ENCODE measurements at regions not wholly inside any gene's neighbourhood (a gene's known extent, or its start where the extent isn't known, plus 50 kb on each side); places are given as distances from the start of the nearest gene placed in this dataset.

DNA sequence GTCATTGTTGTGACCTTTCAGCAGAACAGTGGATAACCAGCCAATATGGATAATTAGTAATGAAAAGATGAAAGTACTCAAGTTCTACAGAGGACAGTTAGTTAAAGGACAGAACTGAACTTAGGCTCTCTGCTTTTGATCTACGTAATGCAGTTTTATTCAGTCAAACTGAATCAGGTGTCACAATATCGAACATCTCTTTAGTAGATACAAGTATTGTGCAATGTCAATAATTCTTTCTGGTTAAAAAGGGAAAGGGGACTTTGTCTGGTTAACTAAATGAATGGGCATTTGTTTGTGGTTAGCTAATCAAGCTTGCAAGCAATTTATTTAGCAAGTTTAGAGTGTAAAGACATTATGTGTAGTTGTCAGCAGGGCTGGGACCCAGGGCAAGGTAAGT, 562.2 kb upstream of the PTBP2 start:
- Histone ChIP-seq H3K9me3 (ENCODE audit: control insufficient read depth in 3 of 3, low read length in 3 of 3) (no peaks in the 10 kb centered on the region), H3K4me3 (ENCODE audit: low read length in 3 of 3) (no peak overlapping the region), H3K36me3 (ENCODE audit: control insufficient read depth in 3 of 3, insufficient read depth in 3 of 3, low read length in 3 of 3) (no peaks in the 10 kb centered on the region), H3K9ac (ENCODE audit: low read depth in 1 of 3, low read length in 3 of 3) (no peak overlapping the region), H3K4me1 (ENCODE audit: control insufficient read depth in 3 of 3, insufficient read depth in 3 of 3, low read length in 3 of 3) (no peaks in the 10 kb centered on the region), H3K27ac (ENCODE audit: low read depth, low read length) (no peak overlapping the region), H3K27me3 (ENCODE audit: control insufficient read depth in 3 of 3, insufficient read depth in 3 of 3, low read length in 3 of 3) (no peaks in the 10 kb centered on the region)

DNA sequence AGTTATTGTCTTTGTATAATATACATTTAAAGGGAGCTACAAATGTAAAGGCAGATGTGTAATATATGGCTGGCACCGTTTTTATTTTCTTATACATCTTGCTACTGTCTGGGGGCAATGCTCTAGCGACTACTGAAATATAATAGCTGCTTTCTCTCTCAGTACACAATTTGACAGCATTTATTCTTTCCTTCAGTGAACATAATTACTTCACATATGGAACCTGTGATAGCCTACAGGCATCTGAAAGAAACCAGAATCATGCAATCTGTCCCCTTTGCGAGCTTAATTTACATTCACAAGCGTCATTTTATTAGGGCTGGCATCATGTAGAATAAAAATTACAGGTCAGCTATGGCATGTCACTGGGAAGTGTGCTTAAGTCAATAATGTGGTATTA, 557.5 kb upstream of the PTBP2 start:
- H3K4me1 ChIP-seq (ENCODE audit: control insufficient read depth in 3 of 3, insufficient read depth in 3 of 3, low read length in 3 of 3): no peaks in the 10 kb centered on the region
- no peaks in the 10 kb centered on the region for H3K27me3 ChIP-seq (ENCODE audit: control insufficient read depth in 3 of 3, insufficient read depth in 3 of 3, low read length in 3 of 3)
- H3K36me3 ChIP-seq (ENCODE audit: control insufficient read depth in 3 of 3, insufficient read depth in 3 of 3, low read length in 3 of 3): no peaks in the 10 kb centered on the region
- no peak overlapping the region for H3K27ac ChIP-seq (ENCODE audit: low read depth, low read length)
- H3K9ac ChIP-seq (ENCODE audit: low read depth in 1 of 3, low read length in 3 of 3): no peak overlapping the region
- H3K9me3 ChIP-seq (ENCODE audit: control insufficient read depth in 3 of 3, low read length in 3 of 3): no peaks in the 10 kb centered on the region
- no peak overlapping the region for H3K4me3 ChIP-seq (ENCODE audit: low read length in 3 of 3)

DNA sequence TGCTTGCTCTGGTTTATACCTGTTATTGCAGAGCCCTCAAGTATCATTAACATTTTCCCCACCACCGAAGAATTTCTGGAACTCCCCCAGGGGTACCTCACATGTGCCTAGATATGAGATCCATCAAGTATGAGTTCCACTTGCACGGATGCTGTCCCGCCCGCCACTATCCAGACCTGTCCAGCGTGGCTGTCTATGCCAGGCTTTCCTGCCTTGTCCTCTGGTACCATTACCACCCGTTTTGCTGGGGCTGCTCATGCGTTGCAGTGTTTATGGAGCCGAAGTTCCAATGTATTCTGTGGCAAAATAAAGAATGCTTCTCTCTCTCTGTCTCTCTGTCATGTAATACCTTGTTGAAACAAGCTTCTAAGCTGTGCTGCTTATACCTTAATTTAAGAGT, 543.5 kb upstream of the PTBP2 start:
- no peaks in the 10 kb centered on the region for H3K9me3 ChIP-seq (ENCODE audit: control insufficient read depth in 3 of 3, low read length in 3 of 3)
- no peak overlapping the region for H3K27ac ChIP-seq (ENCODE audit: low read depth, low read length)
- H3K36me3 ChIP-seq (ENCODE audit: control insufficient read depth in 3 of 3, insufficient read depth in 3 of 3, low read length in 3 of 3): no peaks in the 10 kb centered on the region
- no peaks in the 10 kb centered on the region for H3K27me3 ChIP-seq (ENCODE audit: control insufficient read depth in 3 of 3, insufficient read depth in 3 of 3, low read length in 3 of 3)
- no peaks in the 10 kb centered on the region for H3K4me1 ChIP-seq (ENCODE audit: control insufficient read depth in 3 of 3, insufficient read depth in 3 of 3, low read length in 3 of 3)
- H3K9ac ChIP-seq (ENCODE audit: low read depth in 1 of 3, low read length in 3 of 3): no peak overlapping the region
- no peak overlapping the region for H3K4me3 ChIP-seq (ENCODE audit: low read length in 3 of 3)

DNA sequence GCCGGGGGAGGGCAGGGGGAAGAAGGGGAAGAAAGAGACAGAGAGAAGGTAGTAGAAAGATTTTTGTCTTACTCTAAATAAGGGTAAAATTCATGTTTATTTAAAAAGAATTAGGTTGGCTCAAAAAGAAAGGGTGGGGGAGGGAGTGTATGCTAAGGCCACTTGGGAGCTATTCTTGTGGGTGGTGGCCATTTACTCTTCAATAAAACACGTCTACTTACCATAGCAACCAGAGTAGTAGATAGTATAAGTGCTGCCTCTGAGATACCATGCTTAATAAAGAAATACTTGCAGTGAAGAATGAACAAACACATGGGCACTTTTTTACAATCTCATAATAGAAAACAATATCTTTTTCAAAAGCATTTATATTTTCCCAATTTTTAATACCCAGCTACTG, 538.1 kb upstream of the PTBP2 start:
- Histone ChIP-seq H3K27ac (ENCODE audit: low read depth, low read length) (no peak overlapping the region), H3K27me3 (ENCODE audit: control insufficient read depth in 3 of 3, insufficient read depth in 3 of 3, low read length in 3 of 3) (no peaks in the 10 kb centered on the region), H3K4me3 (ENCODE audit: low read length in 3 of 3) (no peak overlapping the region), H3K9ac (ENCODE audit: low read depth in 1 of 3, low read length in 3 of 3) (no peak overlapping the region), H3K36me3 (ENCODE audit: control insufficient read depth in 3 of 3, insufficient read depth in 3 of 3, low read length in 3 of 3) (no peaks in the 10 kb centered on the region), H3K9me3 (ENCODE audit: control insufficient read depth in 3 of 3, low read length in 3 of 3) (no peaks in the 10 kb centered on the region), H3K4me1 (ENCODE audit: control insufficient read depth in 3 of 3, insufficient read depth in 3 of 3, low read length in 3 of 3) (no peaks in the 10 kb centered on the region)

DNA sequence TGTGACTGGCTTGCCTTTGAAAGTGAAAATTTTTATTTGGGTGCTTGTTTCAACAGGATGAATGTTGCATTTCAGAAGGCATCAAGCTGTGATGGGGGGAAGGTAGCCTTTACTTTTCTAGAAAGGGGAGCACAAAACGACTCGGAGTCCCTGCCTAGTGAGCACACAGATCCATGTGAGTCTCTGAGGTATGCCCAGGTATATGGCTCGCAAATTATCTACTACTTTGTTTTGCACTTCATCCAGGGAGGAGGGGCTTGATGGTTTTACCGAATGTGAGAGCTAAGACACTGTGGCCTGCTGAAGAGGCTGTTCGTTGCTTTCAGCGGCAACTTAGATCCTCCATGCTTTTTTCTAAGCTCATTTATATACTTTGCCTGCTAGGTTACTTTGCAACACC, 537.7 kb upstream of the PTBP2 start:
- H3K9ac ChIP-seq (ENCODE audit: low read depth in 1 of 3, low read length in 3 of 3): no peak overlapping the region
- H3K36me3 ChIP-seq (ENCODE audit: control insufficient read depth in 3 of 3, insufficient read depth in 3 of 3, low read length in 3 of 3): no peaks in the 10 kb centered on the region
- H3K4me3 ChIP-seq (ENCODE audit: low read length in 3 of 3): no peak overlapping the region
- no peaks in the 10 kb centered on the region for H3K9me3 ChIP-seq (ENCODE audit: control insufficient read depth in 3 of 3, low read length in 3 of 3)
- no peak overlapping the region for H3K27ac ChIP-seq (ENCODE audit: low read depth, low read length)
- no peaks in the 10 kb centered on the region for H3K27me3 ChIP-seq (ENCODE audit: control insufficient read depth in 3 of 3, insufficient read depth in 3 of 3, low read length in 3 of 3)
- no peaks in the 10 kb centered on the region for H3K4me1 ChIP-seq (ENCODE audit: control insufficient read depth in 3 of 3, insufficient read depth in 3 of 3, low read length in 3 of 3)

DNA sequence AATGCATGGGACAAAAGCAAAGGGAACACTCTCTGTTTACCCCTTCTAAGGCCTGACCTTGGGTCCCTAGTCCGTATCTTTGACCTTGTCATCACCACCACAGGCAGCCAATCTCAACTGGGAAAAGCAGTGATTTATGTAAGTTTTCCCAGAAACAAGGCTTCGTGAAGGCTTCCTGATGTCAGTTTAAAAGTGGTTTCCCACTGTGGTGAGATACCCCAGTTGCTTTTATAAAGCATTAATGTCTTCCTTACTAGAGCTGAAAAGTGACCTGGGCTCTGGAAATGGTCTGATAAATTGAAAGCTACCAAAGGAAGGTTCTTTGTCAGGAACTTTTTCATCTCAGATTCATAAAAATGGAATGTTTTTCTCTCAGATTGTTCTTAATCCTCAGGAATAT, 536.4 kb upstream of the PTBP2 start:
- no peak overlapping the region for H3K4me3 ChIP-seq (ENCODE audit: low read length in 3 of 3)
- H3K9ac ChIP-seq (ENCODE audit: low read depth in 1 of 3, low read length in 3 of 3): no peak overlapping the region
- H3K9me3 ChIP-seq (ENCODE audit: control insufficient read depth in 3 of 3, low read length in 3 of 3): no peaks in the 10 kb centered on the region
- no peaks in the 10 kb centered on the region for H3K36me3 ChIP-seq (ENCODE audit: control insufficient read depth in 3 of 3, insufficient read depth in 3 of 3, low read length in 3 of 3)
- no peaks in the 10 kb centered on the region for H3K4me1 ChIP-seq (ENCODE audit: control insufficient read depth in 3 of 3, insufficient read depth in 3 of 3, low read length in 3 of 3)
- no peak overlapping the region for H3K27ac ChIP-seq (ENCODE audit: low read depth, low read length)
- H3K27me3 ChIP-seq (ENCODE audit: control insufficient read depth in 3 of 3, insufficient read depth in 3 of 3, low read length in 3 of 3): no peaks in the 10 kb centered on the region

DNA sequence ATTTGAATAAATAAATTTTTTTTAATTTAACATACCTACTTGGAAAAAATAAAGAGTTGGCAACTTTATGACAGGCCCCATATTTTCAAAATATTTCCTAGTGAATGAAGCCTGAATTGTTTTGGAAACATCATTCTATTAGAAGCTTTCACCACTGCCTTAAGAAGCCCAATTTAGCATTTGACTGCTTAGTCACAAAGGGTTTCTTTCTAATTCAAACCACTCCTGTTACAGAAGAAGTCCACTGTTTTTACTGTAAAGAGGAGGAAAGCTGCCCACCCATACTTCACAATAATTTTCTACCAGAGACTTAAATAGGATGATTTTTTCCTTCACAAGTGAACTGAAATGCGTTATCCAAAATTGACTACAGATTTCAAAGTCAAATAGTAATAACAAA, 534.6 kb upstream of the PTBP2 start:
- Histone ChIP-seq H3K9ac (ENCODE audit: low read depth in 1 of 3, low read length in 3 of 3) (no peak overlapping the region), H3K27ac (ENCODE audit: low read depth, low read length) (no peak overlapping the region), H3K4me1 (ENCODE audit: control insufficient read depth in 3 of 3, insufficient read depth in 3 of 3, low read length in 3 of 3) (no peaks in the 10 kb centered on the region), H3K9me3 (ENCODE audit: control insufficient read depth in 3 of 3, low read length in 3 of 3) (no peaks in the 10 kb centered on the region), H3K4me3 (ENCODE audit: low read length in 3 of 3) (no peak overlapping the region), H3K27me3 (ENCODE audit: control insufficient read depth in 3 of 3, insufficient read depth in 3 of 3, low read length in 3 of 3) (no peaks in the 10 kb centered on the region), H3K36me3 (ENCODE audit: control insufficient read depth in 3 of 3, insufficient read depth in 3 of 3, low read length in 3 of 3) (no peaks in the 10 kb centered on the region)

DNA sequence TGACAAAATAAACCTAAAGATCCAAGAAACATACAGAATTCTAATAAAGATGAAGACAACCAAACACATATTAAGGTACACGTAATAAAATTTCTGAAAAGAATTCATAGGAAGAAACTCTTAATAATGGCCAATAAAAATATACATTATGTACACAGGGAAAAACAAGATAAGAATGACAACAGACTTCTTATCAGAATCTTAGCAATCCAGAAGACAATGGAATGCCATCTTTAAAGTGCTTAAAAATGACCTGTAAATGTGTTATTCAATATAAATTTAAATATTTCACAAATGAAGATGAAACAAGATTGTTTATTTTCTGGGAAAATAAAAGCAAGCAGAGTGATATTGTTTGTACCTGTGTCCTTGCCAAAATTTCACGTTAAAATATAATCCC, 530.4 kb upstream of the PTBP2 start:
- Histone ChIP-seq H3K27ac (ENCODE audit: low read depth, low read length) (no peak overlapping the region), H3K4me1 (ENCODE audit: control insufficient read depth in 3 of 3, insufficient read depth in 3 of 3, low read length in 3 of 3) (no peaks in the 10 kb centered on the region), H3K36me3 (ENCODE audit: control insufficient read depth in 3 of 3, insufficient read depth in 3 of 3, low read length in 3 of 3) (no peaks in the 10 kb centered on the region), H3K9me3 (ENCODE audit: control insufficient read depth in 3 of 3, low read length in 3 of 3) (no peaks in the 10 kb centered on the region), H3K9ac (ENCODE audit: low read depth in 1 of 3, low read length in 3 of 3) (no peak overlapping the region), H3K27me3 (ENCODE audit: control insufficient read depth in 3 of 3, insufficient read depth in 3 of 3, low read length in 3 of 3) (no peaks in the 10 kb centered on the region), H3K4me3 (ENCODE audit: low read length in 3 of 3) (no peak overlapping the region)

DNA sequence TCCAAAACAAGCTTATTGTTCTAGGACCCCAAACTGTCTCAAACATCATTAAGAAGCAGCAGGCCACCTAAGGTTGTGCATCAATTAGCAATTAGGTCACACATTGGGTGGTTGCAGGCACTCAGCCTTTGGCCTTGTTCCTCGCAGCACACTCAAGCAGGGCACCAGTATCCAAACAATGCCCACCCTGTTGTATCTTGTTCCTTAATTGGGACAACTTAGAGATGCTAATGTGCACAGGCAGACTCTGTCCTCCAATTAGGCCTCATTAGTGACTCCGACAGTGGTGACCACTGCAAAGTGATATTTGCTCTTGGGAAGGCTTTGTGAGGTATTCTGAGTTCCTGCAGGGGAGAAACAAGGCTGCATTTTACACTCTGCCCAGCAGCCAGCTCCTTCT, 515.1 kb upstream of the PTBP2 start:
- Histone ChIP-seq H3K36me3 (ENCODE audit: control insufficient read depth in 3 of 3, insufficient read depth in 3 of 3, low read length in 3 of 3) (no peaks in the 10 kb centered on the region), H3K9me3 (ENCODE audit: control insufficient read depth in 3 of 3, low read length in 3 of 3) (no peaks in the 10 kb centered on the region)

DNA sequence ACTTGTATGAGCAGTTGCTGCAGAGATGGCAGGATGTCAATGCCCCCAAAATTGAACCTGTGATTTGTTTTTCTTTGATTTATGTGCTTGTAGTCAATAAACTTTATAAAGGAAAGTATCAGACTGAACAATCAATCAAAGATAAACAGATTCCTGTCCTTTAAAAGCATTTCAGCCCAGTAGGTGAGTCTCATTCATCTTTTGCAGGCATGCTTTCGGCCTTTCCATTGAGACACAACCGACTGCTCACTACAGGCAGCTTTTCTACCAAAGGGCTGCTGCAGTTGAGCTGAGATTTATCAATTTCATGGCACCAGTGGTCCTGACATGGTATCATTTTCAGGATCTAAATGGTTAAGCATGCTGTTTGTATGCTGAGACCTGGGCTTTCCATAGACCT, 513.6 kb upstream of the PTBP2 start:
- no peaks in the 10 kb centered on the region for H3K27me3 ChIP-seq (ENCODE audit: control insufficient read depth in 3 of 3, insufficient read depth in 3 of 3, low read length in 3 of 3)

More for the DNA sequence above, 515.1 kb upstream of the PTBP2 start:
- Histone ChIP-seq H3K27ac (ENCODE audit: low read depth, low read length) (no peak overlapping the region), H3K4me1 (ENCODE audit: control insufficient read depth in 3 of 3, insufficient read depth in 3 of 3, low read length in 3 of 3) (no peaks in the 10 kb centered on the region), H3K4me3 (ENCODE audit: low read length in 3 of 3) (no peak overlapping the region), H3K9ac (ENCODE audit: low read depth in 1 of 3, low read length in 3 of 3) (no peak overlapping the region), H3K27me3 (ENCODE audit: control insufficient read depth in 3 of 3, insufficient read depth in 3 of 3, low read length in 3 of 3) (no peaks in the 10 kb centered on the region)

DNA sequence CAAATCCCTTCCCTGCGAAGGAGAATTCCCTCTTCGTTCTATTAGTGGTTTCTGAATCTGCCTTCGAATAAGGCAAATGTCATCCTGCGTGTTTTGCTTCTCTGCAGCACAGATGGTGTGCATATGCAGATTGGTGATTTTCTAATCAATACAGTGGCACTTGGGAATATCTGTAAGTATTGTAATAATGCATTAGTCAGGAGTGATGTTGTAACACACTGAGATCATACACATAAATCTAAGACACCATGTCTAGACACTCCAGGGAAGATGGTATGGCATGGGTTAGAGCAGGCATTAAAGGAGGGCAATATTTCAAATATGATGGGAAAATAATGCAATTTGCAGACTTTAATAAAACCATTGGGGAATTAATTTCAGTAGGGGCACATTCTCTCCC, 513.2 kb upstream of the PTBP2 start:
- Histone ChIP-seq H3K27me3 (ENCODE audit: control insufficient read depth in 3 of 3, insufficient read depth in 3 of 3, low read length in 3 of 3) (no peaks in the 10 kb centered on the region), H3K9me3 (ENCODE audit: control insufficient read depth in 3 of 3, low read length in 3 of 3) (no peaks in the 10 kb centered on the region), H3K4me1 (ENCODE audit: control insufficient read depth in 3 of 3, insufficient read depth in 3 of 3, low read length in 3 of 3) (no peaks in the 10 kb centered on the region), H3K36me3 (ENCODE audit: control insufficient read depth in 3 of 3, insufficient read depth in 3 of 3, low read length in 3 of 3) (no peaks in the 10 kb centered on the region), H3K27ac (ENCODE audit: low read depth, low read length) (no peak overlapping the region), H3K9ac (ENCODE audit: low read depth in 1 of 3, low read length in 3 of 3) (no peak overlapping the region), H3K4me3 (ENCODE audit: low read length in 3 of 3) (no peak overlapping the region)

More for the DNA sequence above, 513.6 kb upstream of the PTBP2 start:
- Histone ChIP-seq H3K27ac (ENCODE audit: low read depth, low read length) (no peak overlapping the region), H3K9ac (ENCODE audit: low read depth in 1 of 3, low read length in 3 of 3) (no peak overlapping the region), H3K4me3 (ENCODE audit: low read length in 3 of 3) (no peak overlapping the region), H3K36me3 (ENCODE audit: control insufficient read depth in 3 of 3, insufficient read depth in 3 of 3, low read length in 3 of 3) (no peaks in the 10 kb centered on the region), H3K4me1 (ENCODE audit: control insufficient read depth in 3 of 3, insufficient read depth in 3 of 3, low read length in 3 of 3) (no peaks in the 10 kb centered on the region), H3K9me3 (ENCODE audit: control insufficient read depth in 3 of 3, low read length in 3 of 3) (no peaks in the 10 kb centered on the region)
